ENCODE measurements at regions not wholly inside any gene's neighbourhood (a gene's known extent, or its start where the extent isn't known, plus 50 kb on each side); places are given as distances from the start of the nearest gene placed in this dataset.

DNA sequence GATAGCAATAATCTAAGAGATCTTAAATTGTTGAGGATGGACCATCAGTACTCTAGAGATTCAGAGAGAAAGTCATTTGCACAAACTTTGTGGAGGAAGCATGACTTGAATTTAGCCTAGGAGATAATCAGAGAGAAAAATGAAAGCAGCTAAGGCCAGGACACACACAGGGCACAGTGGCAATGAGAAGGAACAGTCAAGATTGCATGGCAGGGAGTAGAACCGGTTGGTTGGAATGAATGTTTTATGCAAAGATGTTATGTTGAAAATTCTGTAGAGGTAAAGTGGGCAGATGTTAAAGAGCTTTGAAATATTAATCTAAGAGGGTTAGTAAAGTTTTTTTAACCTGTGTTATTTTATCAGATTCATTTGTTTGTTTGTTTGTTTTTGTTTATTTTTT lies 521.8 kb downstream of the GATA3 start:
- in situ Hi-C loops (cut with MboI; ENCODE audit: low sequenced_read_pairs, unreplicated experiment) = no loop called here
- TF ChIP-seq CTCF (IDR thresholded peaks at IDR 0.05; ENCODE audit: borderline replicate concordance, control extremely low read depth, extremely low read depth, insufficient read depth, missing control alignments) = no peak
- no peak for DNase-seq (ENCODE audit: low spot score)

DNA sequence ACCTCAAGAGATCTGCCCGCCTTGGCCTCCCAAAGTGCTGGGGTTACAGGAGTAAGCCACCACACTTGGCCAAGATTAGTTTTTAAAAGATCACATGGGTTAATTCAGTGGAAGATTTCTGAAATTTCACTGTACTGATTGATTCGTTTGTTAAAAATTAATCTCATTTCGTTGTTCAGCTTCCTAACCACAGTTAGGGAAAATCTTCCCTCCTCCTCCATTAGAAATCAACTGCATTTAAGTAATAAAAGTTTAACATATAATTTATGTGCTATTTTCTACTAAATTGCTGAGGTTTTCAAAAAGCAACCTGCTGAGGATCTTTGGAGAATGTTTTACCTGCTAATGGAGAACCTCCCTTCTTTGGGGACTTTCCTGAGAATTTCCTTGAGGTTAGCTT lies 522.4 kb downstream of the GATA3 start:
- TF ChIP-seq CTCF (IDR thresholded peaks at IDR 0.05; ENCODE audit: borderline replicate concordance, control extremely low read depth, extremely low read depth, insufficient read depth, missing control alignments) = no peak
- DNase-seq (ENCODE audit: low spot score) = no peak
- in situ Hi-C loops (cut with MboI; ENCODE audit: low sequenced_read_pairs, unreplicated experiment) = no loop called here

DNA sequence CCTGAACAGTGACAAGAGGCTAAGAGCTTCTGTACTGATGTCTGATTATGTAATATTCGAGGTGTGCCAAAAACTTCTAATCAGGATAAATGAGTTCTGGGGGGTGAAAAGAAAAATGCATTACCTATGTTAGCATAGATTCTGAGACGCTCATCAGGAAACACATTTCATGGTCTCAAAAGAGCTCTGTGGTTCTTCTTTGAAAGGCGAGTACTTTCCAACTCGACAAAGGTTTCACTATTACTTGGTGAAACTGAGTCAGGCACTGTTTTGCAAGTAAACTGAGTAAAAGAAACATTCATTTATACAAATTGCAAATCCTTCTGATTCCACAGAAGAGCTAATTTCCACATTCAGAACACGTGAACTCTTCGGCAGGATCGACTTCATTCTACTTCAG lies 523.2 kb downstream of the GATA3 start:
- DNase-seq (ENCODE audit: low spot score) = no peak
- TF ChIP-seq CTCF (IDR thresholded peaks at IDR 0.05; ENCODE audit: borderline replicate concordance, control extremely low read depth, extremely low read depth, insufficient read depth, missing control alignments) = no peak
- in situ Hi-C loops (cut with MboI; ENCODE audit: low sequenced_read_pairs, unreplicated experiment) = no loop called here

- no peak for TF ChIP-seq CTCF (IDR thresholded peaks at IDR 0.05; ENCODE audit: borderline replicate concordance, control extremely low read depth, extremely low read depth, insufficient read depth, missing control alignments)
These were observed 527.2 kb downstream of the GATA3 start for GRCh38 chr10:8581521-8582225.

DNA sequence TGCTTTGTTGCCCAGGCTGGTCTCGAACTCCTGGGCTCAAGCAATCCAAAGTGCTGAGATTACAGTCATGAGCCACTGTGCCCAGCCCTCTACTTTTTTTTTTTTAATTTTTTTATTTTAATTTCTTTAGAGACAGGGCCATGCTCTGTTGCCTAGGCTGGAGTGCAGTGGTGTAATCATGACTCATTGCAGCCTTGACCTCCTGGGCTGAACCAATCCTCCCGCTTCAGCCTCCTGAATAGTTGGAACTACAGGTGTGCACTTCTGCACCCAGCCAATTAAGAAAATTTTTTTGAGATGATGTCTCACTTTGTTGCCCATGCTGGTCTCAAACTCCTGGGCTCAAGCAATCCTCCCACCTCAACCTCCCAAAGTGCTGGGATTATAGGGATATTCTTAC lies 528.6 kb downstream of the GATA3 start:
- no peak for TF ChIP-seq CTCF (IDR thresholded peaks at IDR 0.05; ENCODE audit: borderline replicate concordance, control extremely low read depth, extremely low read depth, insufficient read depth, missing control alignments)
- DNase-seq (ENCODE audit: low spot score) = no peak
- in situ Hi-C loops (cut with MboI; ENCODE audit: low sequenced_read_pairs, unreplicated experiment) = no loop called here

More at GRCh38 chr10:8581521-8582225, 527.2 kb downstream of the GATA3 start:
- in situ Hi-C loops (cut with MboI; ENCODE audit: low sequenced_read_pairs, unreplicated experiment) = no loop called here
- DNase-seq (ENCODE audit: low spot score) = no peak

DNA sequence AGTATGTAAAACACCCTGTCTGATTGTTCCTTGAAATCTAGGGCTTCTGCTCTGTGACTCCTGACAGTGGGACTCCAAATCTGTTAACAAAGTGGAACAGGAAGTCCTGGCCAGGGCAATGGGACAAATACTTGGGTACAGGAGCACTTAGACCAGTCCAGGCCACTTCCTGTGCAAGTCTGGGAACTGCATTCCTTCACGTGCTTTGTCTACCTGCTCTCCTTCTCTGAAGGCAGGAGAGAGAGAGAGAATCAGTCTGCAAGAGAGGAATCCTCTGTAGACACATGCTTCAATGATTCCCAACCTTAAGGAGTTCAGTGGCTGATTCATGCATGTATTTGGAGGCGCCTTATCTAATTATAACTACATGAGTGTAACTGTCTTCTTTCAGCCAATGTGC lies 530.2 kb downstream of the GATA3 start:
- in situ Hi-C loops (cut with MboI; ENCODE audit: low sequenced_read_pairs, unreplicated experiment) = no loop called here
- no peak for DNase-seq (ENCODE audit: low spot score)
- no peak for TF ChIP-seq CTCF (IDR thresholded peaks at IDR 0.05; ENCODE audit: borderline replicate concordance, control extremely low read depth, extremely low read depth, insufficient read depth, missing control alignments)
